ENCODE measurements at regions not wholly inside any gene's neighbourhood (a gene's known extent, or its start where the extent isn't known, plus 50 kb on each side); places are given as distances from the start of the nearest gene placed in this dataset.

DNA sequence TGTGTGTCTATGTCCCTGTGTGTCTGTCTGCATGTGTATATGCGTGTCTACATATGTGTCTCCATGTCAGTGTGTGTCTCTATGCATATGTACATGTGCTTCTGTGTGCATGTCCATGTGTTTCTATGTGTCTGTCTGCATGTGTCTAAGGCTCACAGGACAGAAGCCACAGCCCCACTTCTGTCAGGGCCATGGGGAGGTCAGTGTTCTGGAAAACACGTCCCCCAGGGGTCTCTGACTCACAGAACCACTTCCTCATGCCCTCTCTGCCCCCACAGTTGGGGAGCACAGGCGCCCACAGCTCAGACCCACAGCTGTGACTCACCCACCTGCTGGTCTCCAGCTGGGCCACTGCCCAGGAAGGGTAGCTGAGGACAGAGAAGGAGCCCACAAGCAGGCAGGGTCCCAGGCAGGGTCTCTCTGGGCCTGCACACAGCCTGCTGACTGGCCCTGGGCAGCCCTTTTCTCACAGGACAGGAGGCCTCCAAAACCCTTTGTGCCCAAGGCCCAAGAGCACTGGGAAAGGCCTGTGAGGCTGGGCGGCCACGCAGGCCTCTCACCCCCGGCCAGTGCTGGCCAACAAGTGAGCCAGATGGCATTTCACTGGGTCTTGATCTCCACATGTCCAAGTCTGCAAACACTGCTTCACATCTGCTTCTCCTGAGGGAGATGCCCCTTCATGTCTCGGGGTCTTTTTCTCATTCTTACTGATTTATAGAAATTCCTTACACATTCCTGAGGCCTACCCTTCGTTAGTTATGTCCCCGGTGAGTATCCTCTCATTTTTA is 102.9 kb upstream of the FAM20C start:
- TF ChIP-seq, protein P1, sequence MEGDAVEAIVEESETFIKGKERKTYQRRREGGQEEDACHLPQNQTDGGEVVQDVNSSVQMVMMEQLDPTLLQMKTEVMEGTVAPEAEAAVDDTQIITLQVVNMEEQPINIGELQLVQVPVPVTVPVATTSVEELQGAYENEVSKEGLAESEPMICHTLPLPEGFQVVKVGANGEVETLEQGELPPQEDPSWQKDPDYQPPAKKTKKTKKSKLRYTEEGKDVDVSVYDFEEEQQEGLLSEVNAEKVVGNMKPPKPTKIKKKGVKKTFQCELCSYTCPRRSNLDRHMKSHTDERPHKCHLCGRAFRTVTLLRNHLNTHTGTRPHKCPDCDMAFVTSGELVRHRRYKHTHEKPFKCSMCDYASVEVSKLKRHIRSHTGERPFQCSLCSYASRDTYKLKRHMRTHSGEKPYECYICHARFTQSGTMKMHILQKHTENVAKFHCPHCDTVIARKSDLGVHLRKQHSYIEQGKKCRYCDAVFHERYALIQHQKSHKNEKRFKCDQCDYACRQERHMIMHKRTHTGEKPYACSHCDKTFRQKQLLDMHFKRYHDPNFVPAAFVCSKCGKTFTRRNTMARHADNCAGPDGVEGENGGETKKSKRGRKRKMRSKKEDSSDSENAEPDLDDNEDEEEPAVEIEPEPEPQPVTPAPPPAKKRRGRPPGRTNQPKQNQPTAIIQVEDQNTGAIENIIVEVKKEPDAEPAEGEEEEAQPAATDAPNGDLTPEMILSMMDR (conservative IDR thresholded peaks at IDR 0.05; ENCODE audit: low read depth, low read length) = no peak
- no peak for TF ChIP-seq EZH2 (IDR thresholded peaks at IDR 0.05; ENCODE audit: borderline replicate concordance, low read depth, low read length, poor library complexity, severe bottlenecking)

Data from A673 (cell line).